Mesenchymal stem cell (in vitro differentiated cells and primary cell): ENCODE measurements at regions not wholly inside any gene's neighbourhood (a gene's known extent, or its start where the extent isn't known, plus 50 kb on each side); places are given as distances from the start of the nearest gene placed in this dataset.

Experiments used
- DNase-seq: peaks from one replicate; pipeline ENCODE4 v3.0.0-alpha.2; 2013
- H2AFZ ChIP-seq: one replicate; pipeline ENCODE4 v1.6.1; 2013; ENCODE audit warnings: low read depth, mild to moderate bottlenecking, control low read depth, inconsistent platforms, low read length, moderate library complexity
- H2AK5ac ChIP-seq: 2 replicates; pipeline ENCODE4 v1.6.1; 2013; ENCODE audit warnings: low read length, moderate library complexity, mild to moderate bottlenecking, inconsistent platforms; ENCODE audit not compliant: severe bottlenecking
- H2BK120ac ChIP-seq: one replicate; pipeline ENCODE4 v1.6.1; 2013; ENCODE audit warnings: low read depth, mild to moderate bottlenecking, inconsistent platforms, low read length, moderate library complexity
- H2BK12ac ChIP-seq, 2 experiments: one replicate each; pipeline ENCODE4 v1.6.1; 2013; ENCODE audit warnings: inconsistent platforms in 2 of 2, low read length in 2 of 2, mild to moderate bottlenecking in 2 of 2, moderate library complexity in 2 of 2, control low read depth in 1 of 2
- H2BK15ac ChIP-seq: one replicate; pipeline ENCODE4 v1.6.1; 2013; ENCODE audit warnings: mild to moderate bottlenecking, low read depth, inconsistent platforms; ENCODE audit not compliant: poor library complexity, severe bottlenecking
- H2BK5ac ChIP-seq: 2 replicates; pipeline ENCODE4 v1.6.1; 2013; ENCODE audit warnings: low read depth, mild to moderate bottlenecking, low read length, control low read depth, inconsistent platforms; ENCODE audit not compliant: poor library complexity, severe bottlenecking
- H3K14ac ChIP-seq, 2 experiments: one replicate each; pipeline ENCODE4 v1.6.1; 2013; ENCODE audit warnings: inconsistent platforms in 2 of 2, low read length in 2 of 2, control low read depth in 1 of 2, mild to moderate bottlenecking in 1 of 2, moderate library complexity in 1 of 2
- H3K18ac ChIP-seq, 2 experiments: one replicate each; pipeline ENCODE4 v1.6.1; 2013; ENCODE audit warnings: inconsistent platforms in 2 of 2, low read length in 2 of 2, control low read depth in 1 of 2, low read depth in 1 of 2, mild to moderate bottlenecking in 1 of 2
- H3K23ac ChIP-seq, 2 experiments: one replicate each; pipeline ENCODE4 v1.6.1; 2013; ENCODE audit warnings: inconsistent platforms in 2 of 2, low read length in 2 of 2, mild to moderate bottlenecking in 2 of 2, moderate library complexity in 2 of 2, control low read depth in 1 of 2
- H3K27ac ChIP-seq: 2 replicates; pipeline ENCODE4 v1.5.1; 2013; ENCODE audit warnings: mild to moderate bottlenecking, moderate library complexity, low read length, control low read depth, inconsistent platforms; ENCODE audit not compliant: poor library complexity, severe bottlenecking
- H3K27me3 ChIP-seq, 2 experiments: 2 replicates each; pipeline versions ENCODE4 v1.6.1 to v1.7.0; 2013; ENCODE audit warnings: low read length in 2 of 2, mild to moderate bottlenecking in 2 of 2, moderate library complexity in 2 of 2, control low read depth in 1 of 2, inconsistent platforms in 1 of 2; ENCODE audit not compliant: control insufficient read depth in 1 of 2, insufficient read depth in 1 of 2
- H3K36me3 ChIP-seq, 2 experiments: 2 replicates each; pipeline versions ENCODE4 v1.6.1 to v1.7.0; 2013; ENCODE audit warnings: low read length in 2 of 2, control low read depth in 1 of 2, inconsistent platforms in 1 of 2, low read depth in 1 of 2, mild to moderate bottlenecking in 1 of 2; ENCODE audit not compliant: insufficient read depth in 2 of 2, control insufficient read depth in 1 of 2
- H3K4ac ChIP-seq, 2 experiments: one replicate each; pipeline ENCODE4 v1.6.1; 2013; ENCODE audit warnings: inconsistent platforms in 2 of 2, low read length in 2 of 2, mild to moderate bottlenecking in 2 of 2, moderate library complexity in 2 of 2, control low read depth in 1 of 2, low read depth in 1 of 2
- H3K4me1 ChIP-seq: 2 replicates; pipeline ENCODE4 v1.6.1; 2013; ENCODE audit warnings: low read depth, low read length, control low read depth; ENCODE audit not compliant: control insufficient read depth, insufficient read depth
- H3K4me2 ChIP-seq: 2 replicates; pipeline ENCODE4 v1.6.1; 2013; ENCODE audit warnings: low read length, mild to moderate bottlenecking, inconsistent platforms; ENCODE audit not compliant: poor library complexity, severe bottlenecking
- H3K4me3 ChIP-seq, 2 experiments: 2 replicates each; pipeline versions ENCODE4 v1.5.1 to v1.7.0; 2013; ENCODE audit warnings: low read length in 2 of 2, mild to moderate bottlenecking in 2 of 2, control low read depth in 1 of 2, low read depth in 1 of 2; ENCODE audit not compliant: insufficient read depth in 1 of 2
- H3K79me1 ChIP-seq: replicated peaks from 2 replicates; pipeline ENCODE4 v1.6.1; 2013; ENCODE audit warnings: mild to moderate bottlenecking, control low read depth, low read length, inconsistent platforms; ENCODE audit not compliant: poor library complexity, severe bottlenecking
- H3K9ac ChIP-seq: 2 replicates; pipeline ENCODE4 v1.7.0; 2013; ENCODE audit warnings: mild to moderate bottlenecking, low read length, moderate library complexity
- H3K9me3 ChIP-seq: 2 replicates; pipeline ENCODE4 v1.7.0; 2013; ENCODE audit warnings: mild to moderate bottlenecking, low read length; ENCODE audit not compliant: control insufficient read depth
- H4K8ac ChIP-seq: one replicate; pipeline ENCODE4 v1.6.1; 2013; ENCODE audit warnings: inconsistent platforms, mild to moderate bottlenecking, low read length, moderate library complexity
- H4K91ac ChIP-seq: one replicate; pipeline ENCODE4 v1.6.1; 2013; ENCODE audit warnings: mild to moderate bottlenecking, low read length, inconsistent platforms
- WGBS: methylation state at CpG from one replicate; pipeline ENCODE4 v1.1.7; 2013; ENCODE audit warnings: mixed read lengths; 5-methylcytosine and 5-hydroxymethylcytosine counted together

- Histone ChIP-seq H3K27ac (no peak overlapping the region), H3K18ac (no peak overlapping the region), H3K14ac (no peak overlapping the region), H2AK5ac (no peak overlapping the region), H3K4me2 (no peak overlapping the region), H3K9ac (no peak overlapping the region), H4K8ac (no peak overlapping the region), H3K27me3 (peaks cover 16 to 90% of the 10 kb centered on the region in 2 experiments), H2BK120ac (no peak overlapping the region), H3K9me3 (no peaks in the 10 kb centered on the region), H2BK15ac (no peak overlapping the region), H3K36me3 (no peaks in the 10 kb centered on the region), H2BK12ac (no peak overlapping the region), H2BK5ac (no peak overlapping the region), H4K91ac (no peak overlapping the region), H3K4me3 (no peak overlapping the region), H3K79me1 (no peaks in the 10 kb centered on the region), H3K4ac (no peak overlapping the region), H2AFZ (no peak overlapping the region), H3K4me1 (no peaks in the 10 kb centered on the region), H3K23ac (no peak overlapping the region)
- DNase-seq = no peak
- WGBS = 66% methylated on average over 5 of the region's 5 CpGs
Observed at GRCh38 chr11:119861160-119861559, 132.2 kb upstream of the NECTIN1 start.

- Histone ChIP-seq H2AK5ac (no peak overlapping the region), H3K14ac (no peak overlapping the region), H3K4me2 (no peak overlapping the region), H3K18ac (no peak overlapping the region), H3K9me3 (no peaks in the 10 kb centered on the region), H4K8ac (no peak overlapping the region), H3K27me3 (peaks cover 16 to 93% of the 10 kb centered on the region in 2 experiments), H3K4me1 (no peaks in the 10 kb centered on the region), H3K79me1 (no peaks in the 10 kb centered on the region), H3K4ac (no peak overlapping the region), H3K36me3 (no peaks in the 10 kb centered on the region), H2BK15ac (no peak overlapping the region), H3K27ac (no peak overlapping the region), H3K23ac (no peak overlapping the region), H3K9ac (no peak overlapping the region), H2BK5ac (no peak overlapping the region), H2BK120ac (no peak overlapping the region), H2BK12ac (no peak overlapping the region), H2AFZ (no peak overlapping the region), H3K4me3 (no peak overlapping the region), H4K91ac (no peak overlapping the region)
- DNase-seq = no peak
- WGBS = 84% methylated on average over 5 of the region's 5 CpGs
Observed at GRCh38 chr11:119860561-119861094, 131.6 kb upstream of the NECTIN1 start.

DNA sequence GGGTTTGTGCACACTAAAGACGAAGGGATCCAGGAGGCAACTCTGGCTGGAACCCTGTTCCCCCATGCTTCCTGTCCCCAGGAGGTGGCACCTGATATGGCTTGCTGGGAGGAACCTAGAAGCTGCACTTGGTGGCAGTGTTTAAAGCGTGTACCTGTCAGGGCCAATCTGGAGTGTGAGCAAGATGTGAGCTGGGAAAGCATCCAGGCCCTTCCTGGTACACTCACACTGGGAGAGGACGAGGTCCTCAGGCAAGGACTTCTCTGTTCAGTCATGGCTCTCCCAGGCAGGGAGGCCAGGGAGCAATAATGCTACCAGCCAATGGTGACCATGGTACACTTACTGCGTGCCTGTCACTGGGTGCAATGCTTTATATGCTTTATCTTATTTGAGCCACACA, 130.7 kb upstream of the NECTIN1 start:
- H3K27ac ChIP-seq = no peak overlapping the region
- no peak overlapping the region for H4K91ac ChIP-seq
- H4K8ac ChIP-seq = no peak overlapping the region
- H3K18ac ChIP-seq = no peak overlapping the region
- no peak overlapping the region for H2BK5ac ChIP-seq
- H3K4me1 ChIP-seq = no peaks in the 10 kb centered on the region
- H3K4ac ChIP-seq = no peak overlapping the region
- H3K9me3 ChIP-seq = no peaks in the 10 kb centered on the region
- H3K4me2 ChIP-seq = no peak overlapping the region
- no peak overlapping the region for H3K4me3 ChIP-seq
- 69% methylated on average over 4 of the region's 4 CpGs for WGBS
- no peak for DNase-seq
- H3K36me3 ChIP-seq = no peaks in the 10 kb centered on the region
- H2BK12ac ChIP-seq = no peak overlapping the region
- no peak overlapping the region for H3K14ac ChIP-seq
- no peaks in the 10 kb centered on the region for H3K79me1 ChIP-seq
- no peak overlapping the region for H2BK15ac ChIP-seq
- H3K23ac ChIP-seq = no peak overlapping the region
- H2BK120ac ChIP-seq = no peak overlapping the region
- H3K27me3 ChIP-seq = peaks cover 17 to 93% of the 10 kb centered on the region in 2 experiments
- no peak overlapping the region for H2AK5ac ChIP-seq
- H2AFZ ChIP-seq = no peak overlapping the region
- no peak overlapping the region for H3K9ac ChIP-seq

- H3K14ac ChIP-seq = no peak overlapping the region
- H2BK15ac ChIP-seq = no peak overlapping the region
- H3K27ac ChIP-seq = no peak overlapping the region
- H3K9ac ChIP-seq = no peak overlapping the region
- H3K4ac ChIP-seq = no peak overlapping the region
- no peak overlapping the region for H3K23ac ChIP-seq
- no peak for DNase-seq
- no peak overlapping the region for H2BK12ac ChIP-seq
- 61% methylated on average over 12 of the region's 12 CpGs for WGBS
- H3K79me1 ChIP-seq = no peaks in the 10 kb centered on the region
- H3K9me3 ChIP-seq = no peaks in the 10 kb centered on the region
- peaks cover 25 to 94% of the 10 kb centered on the region in 2 experiments for H3K27me3 ChIP-seq
- no peak overlapping the region for H3K4me2 ChIP-seq
- H4K91ac ChIP-seq = no peak overlapping the region
- no peak overlapping the region for H3K4me3 ChIP-seq
- H2BK5ac ChIP-seq = no peak overlapping the region
- H2AK5ac ChIP-seq = no peak overlapping the region
- no peaks in the 10 kb centered on the region for H3K4me1 ChIP-seq
- H3K36me3 ChIP-seq = no peaks in the 10 kb centered on the region
- H3K18ac ChIP-seq = no peak overlapping the region
- no peak overlapping the region for H2AFZ ChIP-seq
- H4K8ac ChIP-seq = no peak overlapping the region
- no peak overlapping the region for H2BK120ac ChIP-seq
Observed at GRCh38 chr11:119858288-119858687, 129.3 kb upstream of the NECTIN1 start.
